ENCODE measurements at regions not wholly inside any gene's neighbourhood (a gene's known extent, or its start where the extent isn't known, plus 50 kb on each side); places are given as distances from the start of the nearest gene placed in this dataset.

- intact Hi-C loops (cut with DNase I; ENCODE audit: low total_unique reads), result loop anchor here (5.0 kb wide), 1 partner anchor 172 kb away; no protein-coding TSS in a partner anchor
- Histone ChIP-seq H3K27ac (no peak overlapping the region), H3K4me3 (no peak overlapping the region), H3K36me3 (no peaks in the 10 kb centered on the region), H3K27me3 (replicated peaks in 1 of 7) (no peaks in the 10 kb centered on the region), H3K4me1 (peaks cover 0 to 29% (median 6%) of the 10 kb centered on the region in 6 donors), H3K9me3 (no peaks in the 10 kb centered on the region)
- 48 to 74% (median 69%) methylated on average over 1 of the region's 1 CpG for WGBS, 5 donors
- DNase-seq, result no peak
- TF ChIP-seq, protein P1, sequence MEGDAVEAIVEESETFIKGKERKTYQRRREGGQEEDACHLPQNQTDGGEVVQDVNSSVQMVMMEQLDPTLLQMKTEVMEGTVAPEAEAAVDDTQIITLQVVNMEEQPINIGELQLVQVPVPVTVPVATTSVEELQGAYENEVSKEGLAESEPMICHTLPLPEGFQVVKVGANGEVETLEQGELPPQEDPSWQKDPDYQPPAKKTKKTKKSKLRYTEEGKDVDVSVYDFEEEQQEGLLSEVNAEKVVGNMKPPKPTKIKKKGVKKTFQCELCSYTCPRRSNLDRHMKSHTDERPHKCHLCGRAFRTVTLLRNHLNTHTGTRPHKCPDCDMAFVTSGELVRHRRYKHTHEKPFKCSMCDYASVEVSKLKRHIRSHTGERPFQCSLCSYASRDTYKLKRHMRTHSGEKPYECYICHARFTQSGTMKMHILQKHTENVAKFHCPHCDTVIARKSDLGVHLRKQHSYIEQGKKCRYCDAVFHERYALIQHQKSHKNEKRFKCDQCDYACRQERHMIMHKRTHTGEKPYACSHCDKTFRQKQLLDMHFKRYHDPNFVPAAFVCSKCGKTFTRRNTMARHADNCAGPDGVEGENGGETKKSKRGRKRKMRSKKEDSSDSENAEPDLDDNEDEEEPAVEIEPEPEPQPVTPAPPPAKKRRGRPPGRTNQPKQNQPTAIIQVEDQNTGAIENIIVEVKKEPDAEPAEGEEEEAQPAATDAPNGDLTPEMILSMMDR (IDR thresholded peaks at IDR 0.05 in 8 of 11, conservative IDR thresholded peaks at IDR 0.05 in 3 of 11), result no peak
Measured at GRCh38 chr3:159830523-159831154, 158.0 kb upstream of the IL12A start.

- no peak overlapping the region for H3K4me3 ChIP-seq
- intact Hi-C loops (cut with DNase I; ENCODE audit: low total_unique reads), result loop anchor here (5.0 kb wide), 1 partner anchor 171 kb away; no protein-coding TSS in a partner anchor
- WGBS, 5 donors, result 65 to 83% (median 72%) methylated on average over 2 of the region's 2 CpGs
- no peaks in the 10 kb centered on the region for H3K27me3 ChIP-seq (replicated peaks in 1 of 7)
- no peaks in the 10 kb centered on the region for H3K9me3 ChIP-seq
- no peak overlapping the region for H3K27ac ChIP-seq
- TF ChIP-seq, protein P1 (IDR thresholded peaks at IDR 0.05 in 8 of 11, conservative IDR thresholded peaks at IDR 0.05 in 3 of 11), result no peak
- TF ChIP-seq POLR2AphosphoS5 (IDR thresholded peaks at IDR 0.05), result no peak
- no peak for TF ChIP-seq POLR2A (IDR thresholded peaks at IDR 0.05)
- no peak for DNase-seq
- H3K36me3 ChIP-seq, result no peaks in the 10 kb centered on the region
- H3K4me1 ChIP-seq, result peaks cover 0 to 29% (median 6%) of the 10 kb centered on the region in 6 donors
Measured at GRCh38 chr3:159831466-159831865, 157.2 kb upstream of the IL12A start.

GRCh38 chr3:159832024-159832423 is 156.6 kb upstream of the IL12A start:
- Histone ChIP-seq H3K9me3 (no peaks in the 10 kb centered on the region), H3K36me3 (no peaks in the 10 kb centered on the region), H3K4me1 (peaks cover 0 to 29% (median 8%) of the 10 kb centered on the region in 6 donors), H3K4me3 (no peak overlapping the region), H3K27me3 (replicated peaks in 1 of 7) (no peaks in the 10 kb centered on the region), H3K27ac (no peak overlapping the region)
- TF ChIP-seq POLR2A (IDR thresholded peaks at IDR 0.05) (no peak), POLR2AphosphoS5 (IDR thresholded peaks at IDR 0.05) (no peak)
- TF ChIP-seq, protein P1 (IDR thresholded peaks at IDR 0.05 in 8 of 11, conservative IDR thresholded peaks at IDR 0.05 in 3 of 11), result no peak
- intact Hi-C loops (cut with DNase I; ENCODE audit: low total_unique reads), result loop anchor here (5.0 kb wide), 1 partner anchor 170 kb away; no protein-coding TSS in a partner anchor
- 10 to 29% (median 18%) methylated on average over 2 of the region's 2 CpGs for WGBS, 5 donors
- no peak for DNase-seq

GRCh38 chr3:159835126-159835525 is 153.5 kb upstream of the IL12A start:
- H3K4me1 ChIP-seq, result peaks cover 0 to 32% (median 14%) of the 10 kb centered on the region in 6 donors
- no peak for DNase-seq
- 70 to 95% (median 79%) methylated on average over 1 of the region's 1 CpG for WGBS, 5 donors
- H3K27ac ChIP-seq, result no peak overlapping the region
- H3K27me3 ChIP-seq (replicated peaks in 1 of 7), result peaks cover 0 to 6% (median 2%) of the 10 kb centered on the region in 7 donors
- TF ChIP-seq, protein P1 (IDR thresholded peaks at IDR 0.05 in 8 of 11, conservative IDR thresholded peaks at IDR 0.05 in 3 of 11), result no peak
- no peak for TF ChIP-seq POLR2AphosphoS5 (IDR thresholded peaks at IDR 0.05)
- TF ChIP-seq POLR2A (IDR thresholded peaks at IDR 0.05), result no peak
- H3K4me3 ChIP-seq, result no peak overlapping the region
- no peaks in the 10 kb centered on the region for H3K36me3 ChIP-seq
- H3K9me3 ChIP-seq, result no peaks in the 10 kb centered on the region
- intact Hi-C loops (cut with DNase I; ENCODE audit: low total_unique reads), result no loop called here

Data from spleen (tissue), 11 donors.